ENCODE measurements at regions not wholly inside any gene's neighbourhood (a gene's known extent, or its start where the extent isn't known, plus 50 kb on each side); places are given as distances from the start of the nearest gene placed in this dataset.

DNA sequence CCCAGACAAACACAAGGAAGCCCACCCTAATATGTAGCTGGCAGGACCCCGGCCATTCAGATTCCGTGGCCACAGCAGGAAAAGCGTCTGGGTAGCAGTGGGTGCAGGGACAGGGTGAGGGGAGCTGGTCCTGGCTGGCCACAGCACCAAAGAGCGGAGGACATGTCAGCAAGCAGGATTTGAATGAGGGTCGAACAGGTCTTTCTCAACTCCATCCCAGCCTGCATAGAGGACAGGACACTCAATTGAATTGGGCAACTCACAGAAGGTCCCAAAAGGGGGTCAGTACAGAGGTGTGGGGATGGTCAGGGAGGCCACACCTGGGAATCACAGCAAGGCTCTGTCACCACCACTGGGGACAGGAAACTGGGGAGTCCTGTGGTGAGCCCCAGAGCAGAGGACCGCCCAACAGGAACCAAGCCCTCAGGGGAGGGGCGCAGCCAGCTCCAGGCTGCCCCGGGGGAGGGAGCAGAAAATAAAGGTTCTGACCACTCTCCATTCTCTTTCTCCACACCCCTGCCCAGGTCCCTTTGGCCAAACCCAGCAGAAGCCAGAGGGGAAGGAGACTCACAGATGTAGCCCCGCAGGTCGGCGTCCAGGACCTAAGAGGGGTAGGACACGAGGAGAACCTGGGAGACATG is 108.7 kb upstream of the PPP2R2D start:
- no peaks in the 10 kb centered on the region for H3K36me3 ChIP-seq (ENCODE audit: control insufficient read depth, insufficient read depth, low read length)
- no peak for FAIRE-seq
- no peak for DNase-seq (ENCODE audit: low read depth)
- H3K27me3 ChIP-seq (ENCODE audit: control insufficient read depth, insufficient read depth, low read length) = no peaks in the 10 kb centered on the region
- H3K4me3 ChIP-seq (ENCODE audit: low read depth, low read length) = no peak overlapping the region
- TF ChIP-seq, protein P1, sequence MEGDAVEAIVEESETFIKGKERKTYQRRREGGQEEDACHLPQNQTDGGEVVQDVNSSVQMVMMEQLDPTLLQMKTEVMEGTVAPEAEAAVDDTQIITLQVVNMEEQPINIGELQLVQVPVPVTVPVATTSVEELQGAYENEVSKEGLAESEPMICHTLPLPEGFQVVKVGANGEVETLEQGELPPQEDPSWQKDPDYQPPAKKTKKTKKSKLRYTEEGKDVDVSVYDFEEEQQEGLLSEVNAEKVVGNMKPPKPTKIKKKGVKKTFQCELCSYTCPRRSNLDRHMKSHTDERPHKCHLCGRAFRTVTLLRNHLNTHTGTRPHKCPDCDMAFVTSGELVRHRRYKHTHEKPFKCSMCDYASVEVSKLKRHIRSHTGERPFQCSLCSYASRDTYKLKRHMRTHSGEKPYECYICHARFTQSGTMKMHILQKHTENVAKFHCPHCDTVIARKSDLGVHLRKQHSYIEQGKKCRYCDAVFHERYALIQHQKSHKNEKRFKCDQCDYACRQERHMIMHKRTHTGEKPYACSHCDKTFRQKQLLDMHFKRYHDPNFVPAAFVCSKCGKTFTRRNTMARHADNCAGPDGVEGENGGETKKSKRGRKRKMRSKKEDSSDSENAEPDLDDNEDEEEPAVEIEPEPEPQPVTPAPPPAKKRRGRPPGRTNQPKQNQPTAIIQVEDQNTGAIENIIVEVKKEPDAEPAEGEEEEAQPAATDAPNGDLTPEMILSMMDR (IDR thresholded peaks at IDR 0.05; ENCODE audit: insufficient read depth, low read length, severe bottlenecking) = no peak

DNA sequence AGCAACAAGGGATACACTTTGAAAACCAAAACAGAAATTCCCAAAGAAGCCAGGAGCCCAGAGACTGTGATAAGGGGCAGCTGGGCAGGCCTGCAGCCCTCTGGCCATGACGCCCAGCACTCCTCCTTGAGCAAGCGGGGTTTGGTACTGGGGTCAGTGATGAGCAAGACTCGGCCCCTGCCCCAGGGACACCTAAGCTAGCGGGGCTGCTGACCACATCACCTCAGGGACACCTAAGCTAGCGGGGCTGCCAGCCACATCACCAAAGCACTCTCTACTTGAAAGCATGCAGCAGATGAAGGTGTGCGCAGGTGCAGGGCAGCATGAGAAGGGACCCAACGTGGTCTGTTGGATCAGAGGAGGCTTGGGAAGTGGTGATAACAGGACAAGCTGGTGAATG is 108.0 kb upstream of the PPP2R2D start:
- DNase-seq (ENCODE audit: low read depth) = no peak
- Histone ChIP-seq H3K27me3 (ENCODE audit: control insufficient read depth, insufficient read depth, low read length) (no peaks in the 10 kb centered on the region), H3K36me3 (ENCODE audit: control insufficient read depth, insufficient read depth, low read length) (no peaks in the 10 kb centered on the region), H3K4me3 (ENCODE audit: low read depth, low read length) (no peak overlapping the region)
- FAIRE-seq = no peak
- TF ChIP-seq, protein P1 (IDR thresholded peaks at IDR 0.05; ENCODE audit: insufficient read depth, low read length, severe bottlenecking) = no peak

DNA sequence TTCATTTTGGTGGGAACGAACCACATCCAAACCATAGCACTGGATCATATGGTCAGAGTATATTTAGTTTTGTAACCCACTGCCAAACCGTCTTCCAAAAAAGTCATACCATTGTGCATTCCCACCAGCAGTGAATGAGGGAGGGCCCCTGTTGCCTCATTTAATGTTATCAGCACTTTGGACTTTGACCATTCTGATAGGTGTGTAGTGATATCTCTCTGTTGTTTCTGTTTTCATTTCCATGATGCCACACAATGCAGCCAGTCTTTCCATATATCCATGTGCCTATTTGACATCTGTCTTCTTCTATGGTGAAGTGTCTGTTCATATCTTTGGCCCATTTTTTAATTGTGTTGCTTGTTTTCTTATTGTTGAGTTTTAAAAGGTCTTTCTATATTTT is 105.0 kb upstream of the PPP2R2D start:
- H3K4me3 ChIP-seq (ENCODE audit: low read depth, low read length) = no peak overlapping the region
- no peaks in the 10 kb centered on the region for H3K27me3 ChIP-seq (ENCODE audit: control insufficient read depth, insufficient read depth, low read length)
- FAIRE-seq (no peak), DNase-seq (ENCODE audit: low read depth) (no peak)
- TF ChIP-seq, protein P1 (IDR thresholded peaks at IDR 0.05; ENCODE audit: insufficient read depth, low read length, severe bottlenecking) = no peak
- H3K36me3 ChIP-seq (ENCODE audit: control insufficient read depth, insufficient read depth, low read length) = no peaks in the 10 kb centered on the region

DNA sequence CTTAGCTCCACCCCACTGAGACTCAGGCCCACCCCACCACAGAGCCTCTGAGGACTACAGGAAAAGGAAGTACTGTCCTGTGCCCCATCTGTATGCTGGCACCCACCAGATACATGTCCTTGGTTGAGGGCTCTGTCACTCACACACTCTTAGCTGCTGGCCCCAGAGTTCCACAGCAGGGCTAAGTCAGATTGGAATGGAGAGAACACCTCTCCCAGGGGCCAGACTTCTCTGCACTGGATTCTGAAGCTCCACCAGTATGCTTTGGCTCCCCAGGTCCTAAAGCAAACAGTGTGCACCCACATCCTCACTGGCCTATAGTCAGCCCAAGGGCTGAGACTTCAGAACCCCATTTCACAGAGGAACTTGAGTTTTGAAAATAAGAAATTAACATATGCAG is 103.2 kb upstream of the PPP2R2D start:
- DNase-seq (ENCODE audit: low read depth) (no peak), FAIRE-seq (no peak)
- Histone ChIP-seq H3K4me3 (ENCODE audit: low read depth, low read length) (no peak overlapping the region), H3K36me3 (ENCODE audit: control insufficient read depth, insufficient read depth, low read length) (no peaks in the 10 kb centered on the region), H3K27me3 (ENCODE audit: control insufficient read depth, insufficient read depth, low read length) (no peaks in the 10 kb centered on the region)
- TF ChIP-seq, protein P1 (IDR thresholded peaks at IDR 0.05; ENCODE audit: insufficient read depth, low read length, severe bottlenecking) = no peak

DNA sequence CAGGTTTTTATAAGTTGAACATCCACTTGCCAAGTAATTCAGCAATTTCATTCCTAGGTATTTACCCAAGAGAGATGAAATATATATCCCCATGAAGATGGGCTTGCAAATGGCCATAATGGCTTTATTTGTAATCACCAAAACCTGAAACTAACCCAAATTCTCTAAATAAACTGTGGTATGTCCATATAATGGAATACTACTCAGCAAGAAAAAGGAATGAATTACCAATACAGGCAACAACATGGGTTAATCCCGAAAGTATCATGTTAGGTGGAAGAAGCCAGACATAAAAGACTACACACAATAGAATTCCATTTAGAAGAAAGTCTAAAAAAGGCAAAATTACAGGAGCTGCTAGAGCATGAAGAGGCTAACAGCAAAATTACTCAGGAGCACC is 101.4 kb upstream of the PPP2R2D start:
- no peak for DNase-seq (ENCODE audit: low read depth)
- TF ChIP-seq, protein P1 (IDR thresholded peaks at IDR 0.05; ENCODE audit: insufficient read depth, low read length, severe bottlenecking) = no peak
- FAIRE-seq = no peak

More for the DNA sequence above, 101.4 kb upstream of the PPP2R2D start:
- Histone ChIP-seq H3K27me3 (ENCODE audit: control insufficient read depth, insufficient read depth, low read length) (no peaks in the 10 kb centered on the region), H3K4me3 (ENCODE audit: low read depth, low read length) (no peak overlapping the region), H3K36me3 (ENCODE audit: control insufficient read depth, insufficient read depth, low read length) (no peaks in the 10 kb centered on the region)

Data from bronchial epithelial cell (primary cell).